ENCODE measurements at regions not wholly inside any gene's neighbourhood (a gene's known extent, or its start where the extent isn't known, plus 50 kb on each side); places are given as distances from the start of the nearest gene placed in this dataset.
"Not testable (repeated sequence)": the region's sequence is repeated elsewhere in the genome, so short reads cannot be mapped to it uniquely, and the experiment has no call there.

DNA sequence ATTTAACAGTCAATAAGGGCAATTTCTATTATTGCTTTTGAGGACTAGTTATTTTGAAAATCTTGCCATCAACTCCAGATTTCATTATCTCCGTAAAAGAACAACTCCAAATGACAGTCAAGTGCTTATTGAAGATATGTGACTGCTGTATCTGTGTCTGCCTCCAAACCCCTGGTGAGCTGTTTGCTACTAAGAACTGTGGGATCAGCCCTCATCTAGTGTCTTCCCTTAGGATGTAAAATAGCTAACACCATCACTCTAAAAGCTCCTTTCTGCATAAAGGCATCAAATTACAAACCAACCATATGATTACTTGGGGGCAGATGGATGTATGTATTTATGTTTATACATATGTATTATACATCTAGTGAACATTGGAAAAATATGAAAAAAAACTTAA is 70.8 kb upstream of the SLC13A1 start:
- no peak for DNase-seq (ENCODE audit: low spot score)
- intact Hi-C loops (cut with DNase I): no loop called here

DNA sequence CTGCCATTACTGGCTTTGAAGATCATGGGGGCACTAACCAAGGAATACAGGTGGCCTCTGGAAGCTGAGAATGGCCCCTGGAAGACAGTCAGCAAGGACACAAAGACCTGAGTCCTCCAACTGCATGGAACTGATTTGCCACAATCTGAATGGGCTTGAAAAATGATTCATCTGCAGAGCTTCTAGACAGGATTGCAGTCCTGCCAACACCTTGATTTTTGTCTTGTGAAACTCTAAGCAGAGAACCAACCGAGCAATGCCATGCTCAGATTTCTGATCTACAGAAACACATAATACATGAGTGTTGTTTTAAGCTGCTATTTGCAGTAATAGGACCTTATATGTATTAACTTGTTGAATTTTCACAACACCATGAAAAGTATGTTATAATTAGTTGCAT is 66.1 kb upstream of the SLC13A1 start:
- no peak for DNase-seq (ENCODE audit: low spot score)
- intact Hi-C loops (cut with DNase I): no loop called here

DNA sequence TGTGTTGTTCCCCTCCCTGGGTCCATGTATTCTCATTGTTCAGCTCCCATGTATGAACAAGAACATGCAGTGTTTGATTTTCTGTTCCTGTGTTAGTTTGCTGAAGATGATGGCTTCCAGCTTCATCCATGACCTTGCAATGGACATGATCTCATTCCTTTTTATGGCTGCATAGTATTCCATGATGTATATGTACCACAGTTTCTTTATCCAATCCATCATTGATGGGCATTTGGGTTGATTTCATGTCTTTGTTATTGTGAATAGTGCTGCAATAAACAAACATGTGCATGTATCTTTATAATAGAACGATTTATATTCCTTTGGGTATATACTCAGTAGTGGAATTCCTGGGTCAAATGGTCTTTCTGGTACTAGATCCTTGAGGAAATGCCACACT is 65.1 kb upstream of the SLC13A1 start:
- DNase-seq (ENCODE audit: low spot score); intact Hi-C loops (cut with DNase I): not testable (repeated sequence)

DNA sequence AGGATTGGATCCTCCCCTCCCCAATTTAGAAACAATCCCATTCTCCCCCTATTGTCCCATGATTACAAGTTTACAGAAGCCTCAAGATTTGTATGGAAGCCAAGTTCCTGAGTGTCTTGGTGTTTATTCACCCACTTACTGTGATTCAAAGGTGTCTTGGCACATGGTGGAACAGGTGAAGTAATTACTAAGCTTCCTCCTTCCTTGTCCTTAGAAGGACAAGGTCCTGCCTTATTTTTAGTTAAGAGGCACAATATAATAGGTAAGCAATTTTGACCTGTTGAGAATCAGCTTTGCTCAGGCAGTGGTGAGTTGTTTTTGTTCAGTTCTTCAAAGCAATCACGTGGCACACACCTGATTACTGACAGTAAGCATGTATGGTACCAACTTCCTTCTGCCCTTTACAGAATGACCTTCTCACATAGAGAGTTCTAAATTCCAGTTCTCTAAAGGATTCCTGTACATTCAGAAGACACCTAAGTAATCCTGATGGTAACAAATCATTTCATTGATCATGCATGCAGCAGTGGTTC is 60.7 kb upstream of the SLC13A1 start:
- DNase-seq (ENCODE audit: low spot score): no peak
- intact Hi-C loops (cut with DNase I): no loop called here

DNA sequence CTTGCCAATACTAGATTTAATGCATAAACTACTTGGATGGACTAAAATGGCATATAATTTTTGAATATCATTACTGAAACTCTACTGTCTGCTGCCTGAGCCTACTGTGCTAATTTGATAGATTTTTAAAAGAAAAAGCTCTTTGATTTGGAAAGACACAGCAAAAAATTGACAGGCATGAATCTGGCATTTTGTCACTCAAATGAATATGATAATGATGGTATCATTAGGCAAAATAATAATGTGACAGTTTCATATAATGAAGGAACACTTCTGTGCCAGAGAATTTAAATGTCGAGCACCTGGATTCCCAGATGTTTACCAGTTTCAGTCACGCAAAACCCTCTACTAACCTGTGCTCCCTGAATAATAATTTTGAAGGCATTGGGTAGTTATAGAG is 60.0 kb upstream of the SLC13A1 start:
- DNase-seq (ENCODE audit: low spot score): no peak
- intact Hi-C loops (cut with DNase I): no loop called here
